B cell (primary cell): ENCODE measurements at regions not wholly inside any gene's neighbourhood (a gene's known extent, or its start where the extent isn't known, plus 50 kb on each side); places are given as distances from the start of the nearest gene placed in this dataset.

Source experiments
- ATAC-seq: fragments of 200-7000 bp; cut with Tn5 transposase; one replicate; pipeline ENCODE4 v1.10.0; 2021; ENCODE audit warnings: low read depth, mild to moderate bottlenecking, moderate number of reproducible peaks, moderate library complexity
- CTCF ChIA-PET: fragments of 350-600 bp; sonication (Branson Sonifier 250); formaldehyde crosslinking; loops from one replicate; lab custom pipeline; 2021; ENCODE audit warnings: antibody characterized with exemption, inconsistent platforms; lab: Charles Lee
- POLR2A ChIA-PET: fragments of 350-600 bp; sonication (Branson Sonifier 250); formaldehyde crosslinking; loops from one replicate; lab custom pipeline; 2021; ENCODE audit warnings: antibody characterized with exemption; lab: Charles Lee
- DNase-seq: peaks from one replicate; pipeline ENCODE4 v3.0.0; 2013
- H2AFZ ChIP-seq: 2 replicates; pipeline ENCODE4 v1.6.1; 2012; ENCODE audit warnings: mild to moderate bottlenecking, low read depth, low read length; ENCODE audit not compliant: insufficient read depth, poor library complexity, severe bottlenecking
- H3K27ac ChIP-seq, 2 donors: 1 replicate in 1 of 2; 2 replicates in 1 of 2; pipeline ENCODE4 v1.5.1; 2012 to 2013; ENCODE audit warnings: low read length in 2 of 2, mild to moderate bottlenecking in 2 of 2, moderate library complexity in 1 of 2
- H3K27me3 ChIP-seq, 4 experiments: fragments of 200-600 bp in 1 of 4; sonication (generic) in 1 of 4; replicated peaks in 1 of 4; 1 replicate in 2 of 4; 2 replicates in 2 of 4; pipeline versions ENCODE4 v1.6.1 to v1.7.0; 2013 to 2016; ENCODE audit warnings: low read length in 3 of 4, mild to moderate bottlenecking in 2 of 4, mixed read lengths in 1 of 4, moderate library complexity in 1 of 4; ENCODE audit not compliant: insufficient read depth in 4 of 4, control insufficient read depth in 3 of 4; ENCODE audit errors: control extremely low read depth in 1 of 4
- H3K36me3 ChIP-seq, 2 experiments: replicated peaks in 1 of 2; 1 replicate in 1 of 2; 2 replicates in 1 of 2; pipeline versions ENCODE4 v1.6.1 to v1.7.1; 2013; ENCODE audit warnings: low read length in 1 of 2; ENCODE audit not compliant: insufficient read depth in 2 of 2, control insufficient read depth in 1 of 2; ENCODE audit errors: control extremely low read depth in 1 of 2, extremely low read depth in 1 of 2
- H3K4me1 ChIP-seq, 2 donors: fragments of 200-600 bp in 1 of 2; sonication (generic) in 1 of 2; 1 replicate in 1 of 2; 2 replicates in 1 of 2; pipeline versions ENCODE4 v1.5.1 to v1.6.1; 2013 to 2017; ENCODE audit warnings: low read length in 2 of 2; ENCODE audit not compliant: control insufficient read depth in 2 of 2, insufficient read depth in 2 of 2
- H3K4me2 ChIP-seq: replicated peaks from 2 replicates; pipeline ENCODE3; 2012; ENCODE audit warnings: mild to moderate bottlenecking, low read depth, low read length; ENCODE audit not compliant: poor library complexity, severe bottlenecking
- H3K4me3 ChIP-seq, 5 experiments: fragments of 200-600 bp in 1 of 5; sonication (generic) in 1 of 5; 1 replicate in 3 of 5; 2 replicates in 2 of 5; pipeline versions ENCODE4 v1.5.1 to v1.7.0; 2011 to 2016; ENCODE audit warnings: low read length in 4 of 5, mild to moderate bottlenecking in 4 of 5, low read depth in 2 of 5, control low read depth in 1 of 5, moderate library complexity in 1 of 5; ENCODE audit not compliant: insufficient read depth in 1 of 5; ENCODE audit errors: control extremely low read depth in 1 of 5, extremely low read depth in 1 of 5
- H3K79me2 ChIP-seq: fragments of 200-600 bp; sonication (generic); one replicate; pipeline ENCODE4 v1.6.0; 2016; ENCODE audit warnings: low read length; ENCODE audit not compliant: control insufficient read depth, insufficient read depth
- H3K9ac ChIP-seq: fragments of 200-600 bp; sonication (generic); 2 replicates; pipeline ENCODE4 v1.6.1; 2017; ENCODE audit warnings: mild to moderate bottlenecking, low read length, moderate library complexity
- H3K9me3 ChIP-seq, 3 donors: one replicate each; pipeline versions ENCODE4 v1.6.1 to v1.7.1; 2013; ENCODE audit warnings: low read length in 2 of 3; ENCODE audit not compliant: control insufficient read depth in 2 of 3, insufficient read depth in 1 of 3; ENCODE audit errors: control extremely low read depth in 1 of 3
- H4K20me1 ChIP-seq: 2 replicates; pipeline ENCODE4 v1.6.0; 2012; ENCODE audit warnings: mild to moderate bottlenecking, low read length; ENCODE audit not compliant: insufficient read depth, control insufficient read depth, poor library complexity, severe bottlenecking
- H3K27ac Mint-ChIP-seq: one replicate; pipeline ENCODE4 v1.8.0; 2021; ENCODE audit warnings: mixed read lengths
- H3K27me3 Mint-ChIP-seq: one replicate; pipeline ENCODE4 v1.8.0; 2021; ENCODE audit warnings: mixed read lengths
- H3K4me1 Mint-ChIP-seq: one replicate; pipeline ENCODE4 v1.8.0; 2021; ENCODE audit warnings: mixed read lengths
- H3K4me3 Mint-ChIP-seq: one replicate; pipeline ENCODE4 v1.8.0; 2021; ENCODE audit warnings: mixed read lengths
- H3K9me3 Mint-ChIP-seq: one replicate; pipeline ENCODE4 v1.8.0; 2022; ENCODE audit warnings: mixed read lengths; ENCODE audit not compliant: insufficient read depth
- CTCF ChIP-seq: fragments of 200-600 bp; IDR thresholded peaks from one replicate; pipeline ENCODE4 v1.8.0; 2022; ENCODE audit warnings: antibody characterized with exemption, mild to moderate bottlenecking
- EZH2 ChIP-seq: IDR thresholded peaks from 2 replicates; pipeline ENCODE4 v1.6.1; 2012; ENCODE audit warnings: borderline replicate concordance, low read depth, mild to moderate bottlenecking, moderate library complexity, low read length; ENCODE audit not compliant: insufficient read depth, poor library complexity, severe bottlenecking
- WGBS: methylation state at CpG from one replicate; pipeline ENCODE4 v1.1.5; 2013; ENCODE audit warnings: missing lambda C conversion rate; ENCODE audit not compliant: insufficient coverage; 5-methylcytosine and 5-hydroxymethylcytosine counted together
- intact Hi-C: fragments of 100-400 bp; cut with micrococcal nuclease; formaldehyde crosslinking; loops from one replicate; pipeline ENCODE4 v1.10.0; 2022

DNA sequence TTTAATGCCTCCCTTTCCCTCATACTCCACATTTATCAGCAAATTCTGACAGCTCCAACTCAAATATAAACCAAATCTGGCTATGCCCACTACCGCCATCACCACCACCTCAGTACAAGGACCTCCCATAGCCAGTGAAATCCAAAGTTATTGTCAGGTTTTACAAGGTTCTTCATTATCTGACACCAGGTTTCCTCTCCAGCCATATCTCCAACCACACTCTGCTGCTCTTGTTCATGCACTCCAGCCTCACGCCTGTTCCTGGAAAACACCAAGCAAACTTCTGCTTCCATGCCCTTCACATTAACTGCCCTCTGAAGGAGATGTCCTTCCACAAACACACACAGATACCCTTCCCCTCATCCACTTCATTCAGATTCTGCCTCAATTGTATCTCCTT, 102.2 kb upstream of the MIR17HG start:
- no peaks in the 10 kb centered on the region for H3K36me3 ChIP-seq
- ChIA-PET CTCF (no interaction called here), POLR2A (no interaction called here)
- intact Hi-C loops = no loop called here
- no peak for ATAC-seq
- no peaks in the 10 kb centered on the region for H4K20me1 ChIP-seq
- H3K9ac ChIP-seq = no peak overlapping the region
- no peak overlapping the region for H3K27ac ChIP-seq
- H3K4me1 Mint-ChIP-seq = no peaks in the 10 kb centered on the region
- H3K79me2 ChIP-seq = no peaks in the 10 kb centered on the region
- no peaks in the 10 kb centered on the region for H3K9me3 Mint-ChIP-seq
- H3K27me3 ChIP-seq = no peaks in the 10 kb centered on the region
- WGBS = 85% methylated on average over 2 of the region's 2 CpGs
- DNase-seq = no peak
- no peak for TF ChIP-seq EZH2
- TF ChIP-seq CTCF = no peak
- peaks cover 6% of the 10 kb centered on the region for H3K27me3 Mint-ChIP-seq
- H3K4me1 ChIP-seq = no peaks in the 10 kb centered on the region
- H2AFZ ChIP-seq = no peak overlapping the region
- H3K27ac Mint-ChIP-seq = no peak overlapping the region
- H3K4me2 ChIP-seq = no peak overlapping the region
- no peak overlapping the region for H3K4me3 Mint-ChIP-seq
- H3K9me3 ChIP-seq = no peaks in the 10 kb centered on the region
- no peak overlapping the region for H3K4me3 ChIP-seq

DNA sequence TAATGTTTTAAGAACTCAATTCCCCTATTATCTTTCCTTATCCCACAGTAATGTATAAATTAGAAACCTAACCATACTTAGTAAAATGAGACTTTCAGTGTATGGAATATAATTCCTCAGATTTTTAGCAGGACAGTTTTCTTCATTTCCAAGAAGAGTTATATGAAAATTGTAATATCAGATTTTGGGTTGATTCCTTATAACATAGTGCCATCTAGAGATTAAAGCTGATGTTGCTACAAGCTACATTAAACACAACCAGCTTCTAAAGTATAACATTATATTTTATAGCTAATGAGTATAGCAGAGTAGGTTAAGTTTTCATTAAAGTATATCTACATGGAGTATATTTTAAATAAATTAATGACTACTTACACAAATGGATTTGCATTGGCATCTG, 99.7 kb upstream of the MIR17HG start:
- intact Hi-C loops = no loop called here
- Mint-ChIP-seq H3K9me3 (no peaks in the 10 kb centered on the region), H3K4me3 (no peak overlapping the region), H3K27ac (no peak overlapping the region), H3K27me3 (peaks cover 4% of the 10 kb centered on the region), H3K4me1 (no peaks in the 10 kb centered on the region)
- Histone ChIP-seq H3K36me3 (no peaks in the 10 kb centered on the region), H3K4me1 (no peaks in the 10 kb centered on the region), H3K79me2 (no peaks in the 10 kb centered on the region), H3K9me3 (no peaks in the 10 kb centered on the region), H2AFZ (no peak overlapping the region), H3K27me3 (no peaks in the 10 kb centered on the region), H3K4me3 (no peak overlapping the region), H3K27ac (no peak overlapping the region), H3K4me2 (no peak overlapping the region), H3K9ac (no peak overlapping the region), H4K20me1 (no peaks in the 10 kb centered on the region)
- DNase-seq = no peak
- TF ChIP-seq CTCF (no peak), EZH2 (no peak)
- ChIA-PET POLR2A (no interaction called here), CTCF (no interaction called here)
- no peak for ATAC-seq
